ENCODE measurements at regions not wholly inside any gene's neighbourhood (a gene's known extent, or its start where the extent isn't known, plus 50 kb on each side); places are given as distances from the start of the nearest gene placed in this dataset.

DNA sequence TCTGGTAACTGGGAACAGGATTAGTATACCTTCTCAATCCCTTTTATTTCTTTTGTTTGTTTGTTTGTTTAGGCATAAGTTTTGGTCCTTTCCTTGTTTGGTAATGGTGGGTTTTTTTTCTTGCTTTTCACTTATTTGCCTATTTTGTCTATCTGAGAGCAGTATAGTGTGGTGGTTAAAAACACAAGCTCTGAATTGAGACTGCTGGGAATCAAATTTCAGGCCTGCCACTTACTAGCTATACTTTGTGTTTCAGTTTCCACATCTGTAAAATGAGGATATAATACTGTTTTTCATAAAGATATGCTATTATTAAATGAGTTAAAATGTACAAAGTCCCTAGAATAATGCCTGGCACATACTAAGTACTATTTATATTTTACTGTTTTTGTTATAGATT, 81.6 kb upstream of the IVNS1ABP start:
- Histone ChIP-seq H3K4me3 (ENCODE audit: low read depth, low read length) (no peak overlapping the region), H2BK12ac (ENCODE audit: low read length) (no peak overlapping the region), H3K79me1 (ENCODE audit: low read length) (peaks cover 19% of the 10 kb centered on the region), H3K9ac (ENCODE audit: low read length) (no peak overlapping the region), H3K9me3 (ENCODE audit: insufficient read depth, low read depth, low read length) (peaks cover 1% of the 10 kb centered on the region), H2AK5ac (ENCODE audit: low read length) (no peak overlapping the region), H2BK5ac (ENCODE audit: low read depth, low read length, poor library complexity) (no peak overlapping the region), H3K27ac (ENCODE audit: low read depth, low read length) (peak overlapping the region; percentile 9), H3K4me1 (ENCODE audit: control insufficient read depth in 1 of 2, insufficient read depth in 2 of 2, low read length in 2 of 2) (peaks cover 4 to 5% of the 10 kb centered on the region in 2 experiments), H3K4ac (ENCODE audit: low read depth, low read length) (no peak overlapping the region), H2BK120ac (ENCODE audit: insufficient read depth, low read length, poor library complexity) (no peak overlapping the region), H3K4me2 (ENCODE audit: low read length) (no peak overlapping the region), H3K36me3 (ENCODE audit: control insufficient read depth in 1 of 2, insufficient read depth in 2 of 2, low read length in 2 of 2) (no peaks in the 10 kb centered on the region), H3K14ac (ENCODE audit: low read length) (no peak overlapping the region), H3K27me3 (ENCODE audit: insufficient read depth, low read length) (no peaks in the 10 kb centered on the region), H2AFZ (ENCODE audit: insufficient read depth, low read length, poor library complexity) (no peak overlapping the region), H3K23ac (ENCODE audit: low read length) (no peak overlapping the region), H4K8ac (ENCODE audit: low read depth, low read length) (no peak overlapping the region), H3K79me2 (ENCODE audit: control insufficient read depth, insufficient read depth, low read length, poor library complexity) (peaks cover 2% of the 10 kb centered on the region), H4K91ac (ENCODE audit: low read depth, low read length) (no peak overlapping the region), H3K18ac (ENCODE audit: low read length) (no peak overlapping the region), H4K12ac (ENCODE audit: low read depth, low read length) (no peak overlapping the region)
- DNase-seq, result no peak

- Histone ChIP-seq H4K8ac (ENCODE audit: low read depth, low read length) (no peak overlapping the region), H2AFZ (ENCODE audit: insufficient read depth, low read length, poor library complexity) (no peak overlapping the region), H3K4ac (ENCODE audit: low read depth, low read length) (no peak overlapping the region), H2BK12ac (ENCODE audit: low read length) (peak overlapping the region; percentile 82), H3K23ac (ENCODE audit: low read length) (no peak overlapping the region), H2AK5ac (ENCODE audit: low read length) (no peak overlapping the region), H2BK5ac (ENCODE audit: low read depth, low read length, poor library complexity) (no peak overlapping the region), H3K27me3 (ENCODE audit: insufficient read depth, low read length) (no peaks in the 10 kb centered on the region), H4K12ac (ENCODE audit: low read depth, low read length) (no peak overlapping the region), H3K4me1 (ENCODE audit: control insufficient read depth in 1 of 2, insufficient read depth in 2 of 2, low read length in 2 of 2) (peaks cover 3% of the 10 kb centered on the region in 2 experiments), H3K79me2 (ENCODE audit: control insufficient read depth, insufficient read depth, low read length, poor library complexity) (peaks cover 2% of the 10 kb centered on the region), H3K4me2 (ENCODE audit: low read length) (no peak overlapping the region), H3K36me3 (ENCODE audit: control insufficient read depth in 1 of 2, insufficient read depth in 2 of 2, low read length in 2 of 2) (no peaks in the 10 kb centered on the region), H3K79me1 (ENCODE audit: low read length) (peaks cover 15% of the 10 kb centered on the region), H3K14ac (ENCODE audit: low read length) (no peak overlapping the region), H3K18ac (ENCODE audit: low read length) (no peak overlapping the region), H3K4me3 (ENCODE audit: low read depth, low read length) (no peak overlapping the region), H4K91ac (ENCODE audit: low read depth, low read length) (no peak overlapping the region), H3K9ac (ENCODE audit: low read length) (no peak overlapping the region), H2BK120ac (ENCODE audit: insufficient read depth, low read length, poor library complexity) (peak overlapping the region; percentile 72), H3K27ac (ENCODE audit: low read depth, low read length) (no peak overlapping the region), H3K9me3 (ENCODE audit: insufficient read depth, low read depth, low read length) (peaks cover 1% of the 10 kb centered on the region)
- no CpG with 5 or more reads among the region's 2 CpGs for WGBS (ENCODE audit: extremely low coverage, insufficient coverage, insufficient read length)
- no peak for DNase-seq
Measured at GRCh38 chr1:185398022-185398421, 81.0 kb upstream of the IVNS1ABP start.

DNA sequence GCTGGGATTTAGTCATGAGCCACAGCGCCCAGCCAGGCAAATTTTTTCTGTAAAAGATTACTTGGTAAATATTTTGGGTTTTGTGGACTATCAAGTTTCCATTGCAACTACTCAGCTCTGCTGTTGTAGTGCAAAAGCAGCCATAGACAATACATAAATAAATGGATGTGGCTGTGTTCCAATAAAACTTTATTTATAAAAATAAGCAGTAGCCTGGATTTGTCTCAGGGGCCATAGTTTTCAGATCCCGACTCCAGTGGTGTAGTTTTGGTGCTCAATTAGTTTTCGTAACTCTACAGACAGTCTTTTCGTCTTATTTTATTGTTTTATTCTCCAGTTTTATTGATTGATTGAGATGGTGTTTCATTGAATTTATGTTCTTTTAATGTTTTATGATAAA, 80.1 kb upstream of the IVNS1ABP start:
- Histone ChIP-seq H3K79me2 (ENCODE audit: control insufficient read depth, insufficient read depth, low read length, poor library complexity) (no peaks in the 10 kb centered on the region), H2BK120ac (ENCODE audit: insufficient read depth, low read length, poor library complexity) (no peak overlapping the region), H2BK12ac (ENCODE audit: low read length) (no peak overlapping the region), H4K91ac (ENCODE audit: low read depth, low read length) (no peak overlapping the region), H3K27ac (ENCODE audit: low read depth, low read length) (no peak overlapping the region), H3K4me1 (ENCODE audit: control insufficient read depth in 1 of 2, insufficient read depth in 2 of 2, low read length in 2 of 2) (no peaks in the 10 kb centered on the region), H2AK5ac (ENCODE audit: low read length) (no peak overlapping the region), H2BK5ac (ENCODE audit: low read depth, low read length, poor library complexity) (no peak overlapping the region), H3K4me3 (ENCODE audit: low read depth, low read length) (no peak overlapping the region), H3K9ac (ENCODE audit: low read length) (no peak overlapping the region), H3K4me2 (ENCODE audit: low read length) (no peak overlapping the region), H3K18ac (ENCODE audit: low read length) (no peak overlapping the region), H4K12ac (ENCODE audit: low read depth, low read length) (no peak overlapping the region), H3K79me1 (ENCODE audit: low read length) (peaks cover 12% of the 10 kb centered on the region), H3K36me3 (ENCODE audit: control insufficient read depth in 1 of 2, insufficient read depth in 2 of 2, low read length in 2 of 2) (no peaks in the 10 kb centered on the region), H2AFZ (ENCODE audit: insufficient read depth, low read length, poor library complexity) (no peak overlapping the region), H3K14ac (ENCODE audit: low read length) (no peak overlapping the region), H3K23ac (ENCODE audit: low read length) (no peak overlapping the region), H3K4ac (ENCODE audit: low read depth, low read length) (no peak overlapping the region), H4K8ac (ENCODE audit: low read depth, low read length) (no peak overlapping the region), H3K27me3 (ENCODE audit: insufficient read depth, low read length) (no peaks in the 10 kb centered on the region), H3K9me3 (ENCODE audit: insufficient read depth, low read depth, low read length) (no peaks in the 10 kb centered on the region)
- no peak for DNase-seq
- no CpG with 5 or more reads among the region's 4 CpGs for WGBS (ENCODE audit: extremely low coverage, insufficient coverage, insufficient read length)

DNA sequence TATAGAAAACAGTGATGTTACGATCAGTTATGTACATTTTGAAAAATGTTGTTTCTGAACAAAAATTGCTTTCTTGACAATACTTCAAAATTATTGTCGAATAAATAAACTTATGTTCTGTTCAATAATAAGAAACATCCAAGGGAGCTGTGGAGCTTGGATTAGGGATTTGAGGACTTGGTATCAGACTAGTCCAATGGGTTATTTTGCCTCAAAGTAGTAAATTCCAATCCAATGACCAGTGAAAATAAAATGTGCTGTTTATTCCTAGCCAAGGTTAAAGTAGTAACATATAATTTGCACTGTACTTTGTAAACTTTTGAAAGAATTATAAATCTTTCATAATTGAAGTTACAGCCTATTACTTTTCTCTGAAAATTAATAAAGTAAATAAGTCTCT, 79.1 kb upstream of the IVNS1ABP start:
- DNase-seq, result no peak
- no peak overlapping the region for H2AK5ac ChIP-seq (ENCODE audit: low read length)
- no peak overlapping the region for H3K18ac ChIP-seq (ENCODE audit: low read length)
- H3K4me3 ChIP-seq (ENCODE audit: low read depth, low read length), result no peak overlapping the region
- no peak overlapping the region for H2AFZ ChIP-seq (ENCODE audit: insufficient read depth, low read length, poor library complexity)
- H3K4me2 ChIP-seq (ENCODE audit: low read length), result no peak overlapping the region
- H3K9ac ChIP-seq (ENCODE audit: low read length), result no peak overlapping the region
- H3K27ac ChIP-seq (ENCODE audit: low read depth, low read length), result no peak overlapping the region
- H3K79me1 ChIP-seq (ENCODE audit: low read length), result peaks cover 12% of the 10 kb centered on the region
- no peak overlapping the region for H4K91ac ChIP-seq (ENCODE audit: low read depth, low read length)
- H2BK120ac ChIP-seq (ENCODE audit: insufficient read depth, low read length, poor library complexity), result no peak overlapping the region
- no CpG with 5 or more reads among the region's 2 CpGs for whole genome bisulfite sequencing (ENCODE audit: extremely low coverage, insufficient coverage, insufficient read length)
- no peak overlapping the region for H2BK12ac ChIP-seq (ENCODE audit: low read length)
- H3K4ac ChIP-seq (ENCODE audit: low read depth, low read length), result no peak overlapping the region
- no peaks in the 10 kb centered on the region for H3K4me1 ChIP-seq (ENCODE audit: control insufficient read depth in 1 of 2, insufficient read depth in 2 of 2, low read length in 2 of 2)
- H2BK5ac ChIP-seq (ENCODE audit: low read depth, low read length, poor library complexity), result no peak overlapping the region
- no peak overlapping the region for H4K12ac ChIP-seq (ENCODE audit: low read depth, low read length)
- no peaks in the 10 kb centered on the region for H3K36me3 ChIP-seq (ENCODE audit: control insufficient read depth in 1 of 2, insufficient read depth in 2 of 2, low read length in 2 of 2)
- no peaks in the 10 kb centered on the region for H3K9me3 ChIP-seq (ENCODE audit: insufficient read depth, low read depth, low read length)
- H3K23ac ChIP-seq (ENCODE audit: low read length), result no peak overlapping the region
- no peaks in the 10 kb centered on the region for H3K79me2 ChIP-seq (ENCODE audit: control insufficient read depth, insufficient read depth, low read length, poor library complexity)
- H3K14ac ChIP-seq (ENCODE audit: low read length), result no peak overlapping the region
- H4K8ac ChIP-seq (ENCODE audit: low read depth, low read length), result no peak overlapping the region
- no peaks in the 10 kb centered on the region for H3K27me3 ChIP-seq (ENCODE audit: insufficient read depth, low read length)
